ENCODE measurements at regions not wholly inside any gene's neighbourhood (a gene's known extent, or its start where the extent isn't known, plus 50 kb on each side); places are given as distances from the start of the nearest gene placed in this dataset.

- ATAC-seq, result no peak
Measured at GRCh38 chr10:60459701-60460457, 70.2 kb upstream of the ANK3 start.

DNA sequence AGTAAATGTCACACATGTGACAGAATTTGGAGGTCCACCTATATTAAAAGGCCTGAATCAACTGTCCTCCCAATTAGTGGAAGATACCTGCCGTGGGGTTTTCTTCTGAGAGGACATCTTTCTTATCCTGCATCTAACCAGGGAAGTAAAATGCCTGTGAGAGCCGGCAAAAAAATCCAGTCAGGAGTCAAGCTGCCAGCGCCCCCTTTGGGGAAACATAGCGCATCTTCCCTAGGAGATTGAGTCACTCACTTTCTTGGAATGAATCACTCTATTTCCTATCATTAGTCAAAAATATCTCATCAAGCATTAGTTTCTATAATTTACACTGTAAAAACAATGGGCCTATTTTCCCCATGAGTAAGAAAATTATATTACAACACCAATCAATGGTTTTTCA, 66.4 kb upstream of the ANK3 start:
- Histone ChIP-seq H3K27me3 (no peaks in the 10 kb centered on the region), H3K4me3 (no peak overlapping the region), H3K36me3 (no peaks in the 10 kb centered on the region), H3K4me1 (no peaks in the 10 kb centered on the region), H3K27ac (no peak overlapping the region), H3K9me3 (no peaks in the 10 kb centered on the region)
- no peak for DNase-seq
- intact Hi-C loops (cut with DNase I), result no loop called here
- TF ChIP-seq CTCF (IDR thresholded peaks at IDR 0.05), result no peak
- ATAC-seq, result no peak

More at GRCh38 chr10:60459701-60460457, 70.2 kb upstream of the ANK3 start:
- Histone ChIP-seq H3K4me3 (no peak overlapping the region), H3K9me3 (no peaks in the 10 kb centered on the region), H3K4me1 (no peaks in the 10 kb centered on the region), H3K27ac (no peak overlapping the region), H3K27me3 (no peaks in the 10 kb centered on the region), H3K36me3 (no peaks in the 10 kb centered on the region)
- intact Hi-C loops (cut with DNase I), result no loop called here
- no peak for DNase-seq
- TF ChIP-seq CTCF (IDR thresholded peaks at IDR 0.05), result no peak

GRCh38 chr10:60454336-60454735, 64.7 kb upstream of the ANK3 start:
- no peaks in the 10 kb centered on the region for H3K27me3 ChIP-seq
- no peak for TF ChIP-seq CTCF (IDR thresholded peaks at IDR 0.05)
- ATAC-seq (no peak), DNase-seq (no peak)
- H3K27ac ChIP-seq, result no peak overlapping the region
- H3K36me3 ChIP-seq, result no peaks in the 10 kb centered on the region
- H3K9me3 ChIP-seq, result no peaks in the 10 kb centered on the region
- intact Hi-C loops (cut with DNase I), result no loop called here
- no peak overlapping the region for H3K4me3 ChIP-seq
- no peaks in the 10 kb centered on the region for H3K4me1 ChIP-seq

DNA sequence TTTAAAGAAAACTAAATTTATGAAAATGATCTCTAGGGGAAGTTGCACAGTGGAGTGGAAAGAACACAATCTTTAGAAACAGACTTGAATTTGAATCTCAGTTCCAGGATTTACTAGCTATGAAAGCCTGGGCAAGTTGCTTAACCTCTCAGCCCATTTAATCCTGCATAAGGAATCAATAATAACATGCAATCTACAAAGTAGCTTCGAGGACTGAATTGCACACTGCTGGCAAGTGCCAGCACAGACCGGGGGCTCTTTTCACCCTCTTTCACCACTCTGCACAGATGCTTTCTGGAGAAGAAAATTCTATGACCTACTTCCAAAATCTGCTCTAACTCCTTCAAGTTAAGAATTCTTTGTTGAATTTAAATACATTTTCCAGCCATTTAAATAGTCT, 63.4 kb upstream of the ANK3 start:
- ATAC-seq (no peak), DNase-seq (no peak)
- intact Hi-C loops (cut with DNase I), result no loop called here
- Histone ChIP-seq H3K27me3 (no peaks in the 10 kb centered on the region), H3K4me1 (no peaks in the 10 kb centered on the region), H3K27ac (no peak overlapping the region), H3K4me3 (no peak overlapping the region), H3K9me3 (no peaks in the 10 kb centered on the region), H3K36me3 (no peaks in the 10 kb centered on the region)
- no peak for TF ChIP-seq CTCF (IDR thresholded peaks at IDR 0.05)

DNA sequence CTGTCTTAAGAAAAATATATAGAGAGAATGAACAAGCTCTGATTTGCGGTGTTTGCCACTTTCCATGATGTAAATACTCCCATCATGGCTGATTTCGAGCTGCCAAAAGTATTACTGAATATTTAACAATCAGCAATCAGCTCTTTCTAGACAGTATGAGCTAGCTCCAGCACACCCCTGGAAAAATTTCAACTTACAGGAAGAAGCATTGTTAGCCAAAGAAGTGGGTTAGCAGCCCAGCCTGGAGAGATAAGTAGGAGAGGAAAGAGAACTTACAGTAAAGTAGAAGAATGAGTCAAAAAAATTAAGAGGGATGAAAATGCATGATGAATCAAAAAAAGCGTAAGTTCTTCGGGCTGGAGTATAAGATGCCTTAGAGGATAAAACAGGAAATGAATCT, 60.6 kb upstream of the ANK3 start:
- no peaks in the 10 kb centered on the region for H3K36me3 ChIP-seq
- no peak overlapping the region for H3K27ac ChIP-seq
- H3K9me3 ChIP-seq, result no peaks in the 10 kb centered on the region
- peaks cover 17% of the 10 kb centered on the region for H3K4me1 ChIP-seq
- ATAC-seq (no peak), DNase-seq (no peak)
- no peaks in the 10 kb centered on the region for H3K27me3 ChIP-seq
- no peak for TF ChIP-seq CTCF (IDR thresholded peaks at IDR 0.05)
- no peak overlapping the region for H3K4me3 ChIP-seq
- intact Hi-C loops (cut with DNase I), result no loop called here

DNA sequence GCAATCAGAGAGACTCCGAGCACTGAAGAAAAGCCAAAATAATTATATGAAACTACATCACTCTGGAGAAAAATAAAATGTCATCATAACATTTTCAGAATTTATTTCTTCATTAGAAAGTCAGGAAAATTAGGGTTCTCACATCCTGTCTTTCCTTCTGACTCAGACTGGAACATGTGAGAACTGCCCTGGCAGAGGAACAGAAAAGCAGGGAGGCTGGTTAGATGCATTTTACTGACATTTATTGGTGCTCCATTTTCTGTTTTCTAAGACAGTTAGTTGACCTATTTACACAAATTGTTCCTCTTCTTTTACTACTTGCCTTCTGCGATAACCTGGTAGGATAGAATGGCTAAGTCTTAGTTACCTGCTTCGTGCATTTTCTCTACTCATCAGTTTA, 58.6 kb upstream of the ANK3 start:
- H3K27ac ChIP-seq, result no peak overlapping the region
- H3K36me3 ChIP-seq, result no peaks in the 10 kb centered on the region
- no peak for TF ChIP-seq CTCF (IDR thresholded peaks at IDR 0.05)
- intact Hi-C loops (cut with DNase I), result no loop called here
- no peak for DNase-seq
- H3K27me3 ChIP-seq, result no peaks in the 10 kb centered on the region
- ATAC-seq, result no peak
- H3K4me3 ChIP-seq, result no peak overlapping the region
- no peaks in the 10 kb centered on the region for H3K9me3 ChIP-seq
- H3K4me1 ChIP-seq, result peaks cover 22% of the 10 kb centered on the region
